Chondrocyte (in vitro differentiated cells): ENCODE measurements at regions not wholly inside any gene's neighbourhood (a gene's known extent, or its start where the extent isn't known, plus 50 kb on each side); places are given as distances from the start of the nearest gene placed in this dataset.

ENCODE experiments used
- DNase-seq: peaks from one replicate; pipeline ENCODE4 v3.0.0; 2021; ENCODE audit warnings: mixed read lengths, low spot score
- H3K27ac Mint-ChIP-seq: one replicate; pipeline ENCODE4 v1.8.0; 2021; ENCODE audit warnings: mild to moderate bottlenecking, moderate library complexity, mixed read lengths; ENCODE audit not compliant: unreplicated experiment
- H3K27me3 Mint-ChIP-seq: 2 replicates; pipeline ENCODE4 v1.8.0; 2021; ENCODE audit warnings: low read depth, mixed read lengths
- H3K36me3 Mint-ChIP-seq: 2 replicates; pipeline ENCODE4 v1.8.0; 2021; ENCODE audit warnings: low read depth, mixed read lengths
- H3K4me1 Mint-ChIP-seq: 2 replicates; pipeline ENCODE4 v1.8.0; 2021; ENCODE audit warnings: low read depth, mild to moderate bottlenecking, mixed read lengths
- H3K4me3 Mint-ChIP-seq: one replicate; pipeline ENCODE4 v1.8.0; 2021; ENCODE audit warnings: mild to moderate bottlenecking, moderate library complexity, mixed read lengths; ENCODE audit not compliant: unreplicated experiment
- H3K9me3 Mint-ChIP-seq: 2 replicates; pipeline ENCODE4 v1.8.0; 2021; ENCODE audit warnings: low read depth, mixed read lengths
- CTCF ChIP-seq: fragments of 200-600 bp; sonication (generic); IDR thresholded peaks from 2 replicates; pipeline ENCODE4 v1.5.0; 2021; ENCODE audit warnings: antibody characterized with exemption, mild to moderate bottlenecking, moderate library complexity

GRCh38 chr4:23741681-23742191 lies 148.1 kb downstream of the PPARGC1A start:
- DNase-seq, result no peak
- no peaks in the 10 kb centered on the region for H3K36me3 Mint-ChIP-seq
- H3K4me3 Mint-ChIP-seq, result no peak overlapping the region
- H3K9me3 Mint-ChIP-seq, result peaks cover 6% of the 10 kb centered on the region
- no peak for TF ChIP-seq CTCF
- peaks cover 2% of the 10 kb centered on the region for H3K27me3 Mint-ChIP-seq
- no peak overlapping the region for H3K27ac Mint-ChIP-seq
- no peaks in the 10 kb centered on the region for H3K4me1 Mint-ChIP-seq

GRCh38 chr4:23737571-23737970 lies 152.3 kb downstream of the PPARGC1A start:
- Mint-ChIP-seq H3K4me1 (no peaks in the 10 kb centered on the region), H3K27me3 (peaks cover 2% of the 10 kb centered on the region), H3K36me3 (no peaks in the 10 kb centered on the region), H3K9me3 (no peaks in the 10 kb centered on the region), H3K4me3 (no peak overlapping the region), H3K27ac (no peak overlapping the region)
- no peak for TF ChIP-seq CTCF
- DNase-seq, result no peak

GRCh38 chr4:23736466-23736865 lies 153.4 kb downstream of the PPARGC1A start:
- Mint-ChIP-seq H3K27ac (no peak overlapping the region), H3K36me3 (no peaks in the 10 kb centered on the region), H3K4me1 (no peaks in the 10 kb centered on the region), H3K4me3 (no peak overlapping the region), H3K9me3 (no peaks in the 10 kb centered on the region), H3K27me3 (peaks cover 2% of the 10 kb centered on the region)
- no peak for TF ChIP-seq CTCF
- DNase-seq, result no peak

GRCh38 chr4:23734000-23734399 lies 155.8 kb downstream of the PPARGC1A start:
- Mint-ChIP-seq H3K27me3 (no peaks in the 10 kb centered on the region), H3K27ac (no peak overlapping the region), H3K9me3 (no peaks in the 10 kb centered on the region), H3K36me3 (no peaks in the 10 kb centered on the region), H3K4me1 (peaks cover 4% of the 10 kb centered on the region), H3K4me3 (no peak overlapping the region)
- DNase-seq, result no peak
- no peak for TF ChIP-seq CTCF

GRCh38 chr4:23733476-23733875 lies 156.4 kb downstream of the PPARGC1A start:
- no peaks in the 10 kb centered on the region for H3K9me3 Mint-ChIP-seq
- no peak overlapping the region for H3K4me3 Mint-ChIP-seq
- H3K4me1 Mint-ChIP-seq, result peaks cover 9% of the 10 kb centered on the region
- H3K27ac Mint-ChIP-seq, result no peak overlapping the region
- TF ChIP-seq CTCF, result no peak
- no peaks in the 10 kb centered on the region for H3K36me3 Mint-ChIP-seq
- no peak for DNase-seq
- H3K27me3 Mint-ChIP-seq, result no peaks in the 10 kb centered on the region
